ENCODE measurements at regions not wholly inside any gene's neighbourhood (a gene's known extent, or its start where the extent isn't known, plus 50 kb on each side); places are given as distances from the start of the nearest gene placed in this dataset.

- Mint-ChIP-seq H3K4me1 (ENCODE audit: low read depth) (no peaks in the 10 kb centered on the region), H3K4me3 (no peak overlapping the region), H3K27ac (no peak overlapping the region)
Observed at GRCh38 chr10:112098682-112099081, 84.9 kb downstream of the GPAM start.

More at GRCh38 chr10:112098682-112099081, 84.9 kb downstream of the GPAM start:
- H3K36me3 Mint-ChIP-seq (ENCODE audit: low read depth) = no peaks in the 10 kb centered on the region
- peaks cover 2% of the 10 kb centered on the region for H3K27me3 Mint-ChIP-seq (ENCODE audit: insufficient read depth)
- intact Hi-C loops (cut with micrococcal nuclease) = no loop called here
- H3K9me3 Mint-ChIP-seq = no peaks in the 10 kb centered on the region
- DNase-seq (ENCODE audit: low spot score) = no peak

All from activated T-helper 1 cell treated with anti-CD3 and anti-CD28 coated beads, Interleukin-12 subunit alpha, Interleukin-12 subunit beta, Interleukin-2, Interleukin-4 antibody, amounts not matched to agents 30 ng/mL and 10 ng/mL and 1 ng/mL, durations not matched to agents 14 hours and 24 hours and 36 hours (primary cell).